SW480 (cell line): ENCODE measurements at regions not wholly inside any gene's neighbourhood (a gene's known extent, or its start where the extent isn't known, plus 50 kb on each side); places are given as distances from the start of the nearest gene placed in this dataset.

Experiments used
- DNase-seq: peaks from one replicate; pipeline ENCODE4 v3.0.0-alpha.2; 2016; ENCODE audit warnings: low spot score

DNA sequence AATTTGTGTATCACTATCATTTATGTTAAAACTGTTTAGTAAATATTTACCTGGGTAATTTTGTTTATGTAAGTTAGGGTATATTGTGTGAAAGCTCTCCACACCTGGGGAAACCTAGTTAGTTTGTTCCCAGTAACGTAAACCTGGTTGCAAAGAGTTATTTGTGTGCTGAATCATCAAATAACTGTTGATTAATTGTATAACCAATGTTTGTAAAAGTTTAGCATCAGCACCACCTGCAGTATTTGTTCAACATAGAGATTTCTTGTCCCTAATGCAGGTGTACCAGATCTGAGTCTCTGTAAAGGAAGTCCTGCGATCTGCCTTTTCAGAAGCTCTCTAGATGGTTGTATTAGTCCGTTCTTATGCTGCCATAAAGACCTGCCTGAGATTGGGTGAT lies 440.4 kb downstream of the COL12A1 start:
- no peak for DNase-seq

DNA sequence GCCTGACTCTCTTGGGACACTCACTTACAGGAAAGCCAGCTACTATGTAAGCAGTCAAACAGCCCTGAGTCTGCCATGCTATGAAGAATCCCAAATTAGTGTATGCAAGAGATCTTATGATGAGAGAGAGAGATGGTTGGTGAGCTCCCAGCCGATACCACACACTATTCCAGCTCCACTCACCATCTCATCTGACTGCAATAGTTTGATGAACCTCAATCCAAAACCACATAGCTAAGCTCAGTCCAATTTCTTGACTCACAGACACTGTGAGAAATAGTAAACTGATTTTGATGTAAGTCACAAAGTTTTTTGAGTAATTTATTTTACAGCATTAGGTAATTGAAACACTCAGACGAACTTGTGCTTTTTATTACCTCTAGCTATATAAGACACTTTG lies 441.4 kb downstream of the COL12A1 start:
- DNase-seq: no peak

DNA sequence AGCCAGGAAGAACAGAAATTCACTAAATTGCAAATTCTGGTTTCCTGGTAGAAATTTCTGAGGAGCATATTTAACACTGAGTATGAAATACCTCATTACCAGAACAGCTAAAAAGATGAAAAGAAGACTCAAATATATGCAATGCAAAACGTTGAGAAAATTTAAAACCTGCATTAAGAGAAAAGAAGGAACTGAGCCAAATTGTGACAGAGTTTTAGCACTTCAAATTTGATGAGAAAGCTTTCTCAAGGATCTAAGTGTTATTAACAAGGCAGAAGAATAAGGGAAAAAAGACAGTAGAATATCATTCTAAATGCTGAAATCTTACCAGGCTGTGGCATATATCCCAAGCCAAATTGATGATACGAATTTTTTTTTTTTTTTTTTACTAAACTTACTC lies 443.0 kb downstream of the COL12A1 start:
- DNase-seq: no peak

DNA sequence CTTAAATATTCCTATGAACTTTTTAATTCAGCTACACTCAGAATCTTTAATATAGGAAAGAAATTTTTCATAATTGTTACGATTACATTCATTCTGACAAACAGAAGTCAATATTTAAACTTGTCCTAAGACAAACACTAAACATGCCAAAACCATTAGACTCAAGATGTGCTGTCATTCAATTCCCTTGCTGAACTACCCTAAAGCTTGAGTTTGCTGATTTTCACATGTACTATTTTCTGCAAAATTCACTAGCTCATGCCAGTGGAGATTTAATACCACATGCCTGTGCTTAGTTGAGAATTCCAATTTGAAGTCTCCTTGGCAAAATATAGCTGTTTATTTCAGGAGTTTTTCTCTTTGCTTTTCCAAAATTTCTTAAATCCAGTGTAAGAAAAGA lies 448.0 kb downstream of the COL12A1 start:
- no peak for DNase-seq

DNA sequence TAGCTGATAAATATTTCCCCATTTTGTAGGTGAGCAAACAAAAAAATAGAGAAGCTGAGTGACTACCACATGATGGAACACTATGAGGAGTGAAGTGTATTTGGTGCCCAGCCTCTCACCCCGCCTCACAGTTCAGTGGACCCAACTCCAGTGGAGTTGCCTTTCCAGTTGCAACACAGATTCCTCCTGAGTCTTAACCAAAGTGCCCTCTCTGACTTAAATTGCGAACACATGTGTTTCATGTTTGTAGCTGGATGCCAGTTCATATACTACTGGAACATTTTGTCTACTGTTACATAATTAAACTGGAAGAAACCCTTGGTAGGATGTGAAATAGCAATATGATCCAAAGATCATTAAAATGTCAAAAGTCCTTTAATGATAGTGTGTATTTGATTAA lies 448.9 kb downstream of the COL12A1 start:
- no peak for DNase-seq

DNA sequence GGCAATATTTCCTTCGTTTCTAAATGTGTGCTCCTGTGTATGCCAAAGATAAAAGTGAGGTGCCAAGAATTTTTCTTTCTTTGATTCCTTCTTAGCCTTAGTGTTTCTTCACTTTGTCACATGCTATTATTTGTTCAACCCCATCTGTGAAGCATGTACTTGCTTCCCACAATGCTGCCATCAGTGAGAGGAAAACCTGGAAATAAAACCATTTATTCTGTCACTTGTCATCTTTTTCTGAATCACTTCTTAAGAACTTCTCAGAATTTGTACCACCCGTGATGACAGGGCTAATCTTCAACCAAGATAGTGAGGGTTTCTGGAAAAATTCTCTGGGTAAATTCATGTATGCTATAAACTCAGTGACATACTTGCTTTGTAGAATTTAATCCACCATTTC lies 450.1 kb downstream of the COL12A1 start:
- no peak for DNase-seq

DNA sequence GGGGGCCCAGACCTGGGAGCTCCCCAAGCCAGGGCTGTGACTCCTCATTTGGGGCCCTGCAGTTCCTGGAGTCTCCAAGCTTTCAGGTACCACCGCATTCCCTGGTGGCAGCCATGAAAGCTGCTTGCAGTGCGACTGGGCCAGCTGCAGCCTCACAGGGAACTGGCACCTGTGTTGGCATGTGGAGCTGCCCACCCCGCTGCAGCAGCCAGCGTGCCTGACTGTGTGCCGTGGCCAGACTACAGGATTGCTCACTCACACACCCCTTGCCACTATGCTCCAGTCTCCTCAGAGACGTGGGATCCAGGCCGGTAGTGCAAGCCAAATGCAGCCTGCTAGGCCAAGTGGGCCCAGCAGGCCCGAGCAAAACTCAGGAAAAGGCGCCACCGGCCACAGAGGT lies 450.7 kb downstream of the COL12A1 start:
- DNase-seq: no peak

DNA sequence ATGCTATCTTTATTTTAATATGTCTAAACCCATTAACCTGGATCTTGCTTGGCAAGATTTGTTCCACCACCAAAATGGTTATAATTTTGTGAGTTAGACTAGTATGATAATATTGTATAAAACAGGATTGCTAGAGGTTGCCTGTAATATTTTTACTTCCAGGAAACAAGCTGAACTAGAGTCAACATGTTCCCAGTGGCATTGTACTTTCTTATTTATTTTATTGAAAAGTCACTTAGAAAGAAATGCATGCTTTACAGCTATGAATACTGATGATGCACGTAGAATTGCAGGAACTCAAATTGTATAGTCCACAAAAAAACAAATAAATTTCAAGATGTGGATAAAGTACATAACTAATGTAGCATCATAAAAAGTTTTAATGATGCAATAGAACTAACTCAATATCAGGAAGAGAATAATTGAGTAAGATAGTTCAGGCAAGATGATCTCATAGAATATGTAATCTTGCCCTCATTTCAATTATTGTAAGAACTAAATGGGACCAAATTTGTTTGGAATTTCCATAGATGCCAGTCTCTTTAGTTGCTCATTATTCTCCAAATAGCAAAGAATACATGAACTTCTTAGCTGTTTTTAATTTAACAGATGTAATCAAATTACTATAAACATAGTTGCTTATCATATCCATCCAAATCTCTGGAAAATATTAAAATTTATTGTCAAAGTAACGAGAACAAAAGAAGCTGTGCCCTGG lies 451.8 kb downstream of the COL12A1 start:
- DNase-seq: no peak

DNA sequence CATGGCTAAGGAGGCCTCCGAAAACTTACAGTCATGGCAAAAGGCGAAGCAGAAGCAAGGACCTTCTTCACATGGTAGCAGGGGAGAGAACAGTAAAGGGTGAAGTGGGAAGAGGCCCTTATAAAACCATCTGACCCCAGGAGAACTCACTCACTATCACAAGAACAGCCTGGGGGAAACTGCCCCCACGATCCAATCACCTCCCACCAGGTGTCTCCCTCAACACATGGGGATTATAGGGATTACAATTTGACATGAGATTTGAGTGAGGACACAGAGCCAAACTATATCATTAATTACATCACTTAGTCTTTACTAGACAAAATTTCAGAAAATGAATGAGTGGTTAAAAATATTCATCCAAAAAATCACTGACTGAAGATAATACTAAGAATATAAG lies 453.6 kb downstream of the COL12A1 start:
- no peak for DNase-seq

DNA sequence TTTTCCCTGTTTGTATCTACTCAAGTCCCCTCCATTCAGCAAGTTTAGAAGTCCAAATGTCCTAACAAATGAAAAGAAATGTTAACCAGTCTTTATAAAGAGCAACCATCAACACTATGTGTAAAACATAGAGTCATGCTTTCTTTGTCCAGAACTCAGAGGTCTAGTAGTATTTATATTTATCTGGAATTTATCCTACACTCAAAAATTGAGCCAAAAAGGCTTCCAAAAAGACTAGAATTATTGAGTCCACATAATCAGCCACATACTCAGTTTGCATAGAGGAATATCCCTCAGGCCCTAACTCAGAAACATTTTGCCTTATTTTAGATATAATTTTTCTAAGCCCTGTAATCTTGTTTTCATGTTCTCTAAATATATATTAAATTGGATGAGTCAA lies 455.0 kb downstream of the COL12A1 start:
- DNase-seq: no peak

DNA sequence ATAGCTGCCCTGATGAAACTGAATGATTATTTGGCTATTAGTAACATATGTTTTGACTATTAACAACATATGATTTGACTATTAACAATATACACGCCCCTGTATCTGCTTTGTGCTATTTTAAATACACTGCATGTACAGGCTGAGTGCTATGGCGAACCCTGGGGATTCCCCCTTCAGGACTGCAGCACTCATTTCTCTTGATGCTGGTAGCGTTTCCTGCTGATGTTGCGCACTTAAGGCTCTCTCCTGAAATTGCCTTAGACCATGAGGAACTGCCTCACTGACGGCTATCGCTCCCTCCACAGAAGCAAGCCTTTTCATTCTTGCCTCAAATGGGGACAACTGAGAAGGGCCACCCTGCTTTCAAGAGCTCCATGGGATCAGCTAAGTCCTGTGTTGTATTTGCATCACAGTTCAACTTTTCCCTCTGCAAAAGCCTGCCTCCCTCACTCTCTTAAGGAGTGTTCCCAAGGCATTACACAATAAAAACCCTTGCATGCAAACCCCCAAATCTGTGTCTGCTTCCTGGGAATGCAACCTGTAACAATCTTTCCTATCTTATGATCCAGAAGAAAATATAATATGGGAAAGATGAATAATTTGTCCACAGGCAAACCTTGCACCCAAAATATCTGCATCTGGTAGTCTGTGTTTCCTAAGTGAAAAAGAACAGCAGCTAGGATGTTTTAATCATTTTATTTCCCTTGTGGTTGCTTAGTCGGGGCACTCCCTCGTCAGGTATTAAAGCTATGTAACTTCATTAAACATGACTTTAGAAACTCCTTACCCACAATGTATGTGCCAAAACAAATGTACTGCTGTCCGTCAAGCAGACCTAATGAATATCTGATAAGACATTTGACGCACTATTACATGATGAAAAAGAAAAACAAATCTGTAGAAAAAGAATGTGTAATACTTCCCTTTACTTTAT lies 456.4 kb downstream of the COL12A1 start:
- peak; percentile 57 for DNase-seq

DNA sequence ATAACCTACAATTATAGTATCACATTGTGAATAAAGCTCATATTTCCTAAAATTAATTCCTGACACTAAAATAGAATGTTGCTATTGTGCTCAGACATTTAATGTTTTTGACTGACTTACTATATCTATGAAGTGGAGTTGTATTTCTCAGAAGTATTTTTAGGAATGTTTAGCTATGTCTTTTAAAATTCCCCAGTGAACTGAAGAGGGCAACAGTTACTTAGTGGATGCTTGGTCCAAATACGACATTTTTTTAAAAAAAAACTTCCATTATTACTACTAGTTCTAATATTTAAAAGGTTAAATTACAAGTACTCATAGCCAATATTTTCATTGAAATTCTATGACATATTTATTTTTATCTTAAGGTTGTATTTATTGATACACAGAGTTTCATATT lies 460.2 kb downstream of the COL12A1 start:
- DNase-seq: no peak

DNA sequence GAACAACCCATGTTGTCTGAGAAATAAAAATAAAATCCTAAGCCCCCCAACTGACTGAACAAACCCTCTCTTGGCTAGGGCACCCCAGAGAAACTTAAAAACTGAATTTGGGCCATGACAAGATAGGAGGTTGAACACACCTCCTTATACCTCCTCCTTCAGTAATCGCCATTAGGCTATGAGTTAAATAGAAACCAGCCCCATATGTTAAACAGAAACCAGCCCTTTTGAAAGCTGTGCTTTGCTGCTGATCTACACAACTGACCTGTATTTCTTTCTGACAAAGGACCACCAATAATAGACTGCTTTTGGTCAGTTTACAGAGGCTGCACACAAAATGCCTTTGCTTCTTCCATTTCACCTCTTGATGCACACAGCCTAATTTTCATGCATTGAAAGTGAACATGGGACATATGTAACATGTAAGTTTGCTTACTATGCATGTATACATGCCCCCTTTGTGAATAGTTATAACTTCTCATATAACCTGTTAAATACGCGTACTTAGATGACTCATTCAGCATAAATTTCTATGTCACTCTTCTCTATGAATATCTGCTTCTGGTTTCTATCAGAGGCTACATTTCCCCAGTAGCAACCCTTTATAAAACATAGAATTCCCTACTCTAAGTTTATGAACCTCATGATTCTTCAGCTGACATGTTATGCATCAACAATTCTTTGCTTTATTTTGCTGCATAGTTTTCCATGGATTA lies 462.9 kb downstream of the COL12A1 start:
- DNase-seq: no peak

DNA sequence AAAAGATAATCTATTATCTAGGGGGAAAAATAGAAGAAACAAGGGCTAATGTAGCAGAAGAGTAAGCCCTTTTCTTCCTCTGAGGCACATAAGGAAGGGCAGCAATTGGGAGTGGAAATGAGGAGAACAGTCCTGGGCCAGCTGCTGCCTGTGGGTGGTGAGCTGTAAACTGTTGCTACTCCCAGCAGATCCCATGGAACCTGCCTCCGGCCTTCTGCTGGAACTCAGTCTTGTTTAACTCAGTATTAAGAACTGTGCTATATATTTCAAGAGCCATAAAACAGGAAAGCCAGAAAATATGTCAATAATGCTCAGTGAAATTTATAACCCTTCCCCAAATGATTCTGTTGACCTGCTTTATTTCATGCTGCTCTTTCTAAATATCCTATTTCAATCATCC lies 464.2 kb downstream of the COL12A1 start:
- DNase-seq: no peak

DNA sequence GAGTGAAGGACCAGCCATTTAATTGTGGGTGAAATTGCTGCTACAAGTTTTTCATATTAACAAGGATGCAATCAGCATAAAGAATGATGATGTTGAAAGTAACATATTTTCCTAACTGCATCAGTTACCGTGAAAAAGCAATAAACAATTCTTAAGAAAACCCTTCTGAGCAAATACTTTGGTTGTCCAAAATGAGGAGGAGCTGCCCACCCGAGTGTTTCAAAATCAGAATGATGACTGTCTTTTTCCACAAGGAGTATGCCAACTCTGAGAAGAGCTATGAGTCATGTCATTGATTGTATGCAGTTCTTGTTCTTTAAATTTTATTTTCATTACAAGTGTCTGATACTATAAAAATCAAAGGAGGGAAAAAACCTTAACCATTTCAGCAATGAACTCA lies 470.5 kb downstream of the COL12A1 start:
- no peak for DNase-seq

DNA sequence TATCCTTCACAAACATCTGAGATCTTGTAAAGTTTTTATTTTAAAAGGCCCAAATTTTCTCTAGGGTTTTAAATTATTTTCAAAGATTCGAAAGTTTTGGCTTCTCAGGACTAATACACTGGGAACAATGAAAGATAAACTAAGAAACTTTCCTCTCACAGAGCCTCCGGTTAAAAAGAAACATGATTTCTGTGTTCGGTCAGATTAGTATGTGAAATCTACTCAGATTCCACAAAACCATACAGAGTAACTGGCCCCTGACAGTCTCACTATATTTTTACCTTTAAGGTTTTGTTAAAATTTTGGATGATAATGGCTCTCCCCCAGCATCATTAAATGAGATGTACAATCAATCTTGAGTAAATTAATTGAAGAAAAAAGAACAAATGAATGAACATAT lies 471.0 kb downstream of the COL12A1 start:
- no peak for DNase-seq

DNA sequence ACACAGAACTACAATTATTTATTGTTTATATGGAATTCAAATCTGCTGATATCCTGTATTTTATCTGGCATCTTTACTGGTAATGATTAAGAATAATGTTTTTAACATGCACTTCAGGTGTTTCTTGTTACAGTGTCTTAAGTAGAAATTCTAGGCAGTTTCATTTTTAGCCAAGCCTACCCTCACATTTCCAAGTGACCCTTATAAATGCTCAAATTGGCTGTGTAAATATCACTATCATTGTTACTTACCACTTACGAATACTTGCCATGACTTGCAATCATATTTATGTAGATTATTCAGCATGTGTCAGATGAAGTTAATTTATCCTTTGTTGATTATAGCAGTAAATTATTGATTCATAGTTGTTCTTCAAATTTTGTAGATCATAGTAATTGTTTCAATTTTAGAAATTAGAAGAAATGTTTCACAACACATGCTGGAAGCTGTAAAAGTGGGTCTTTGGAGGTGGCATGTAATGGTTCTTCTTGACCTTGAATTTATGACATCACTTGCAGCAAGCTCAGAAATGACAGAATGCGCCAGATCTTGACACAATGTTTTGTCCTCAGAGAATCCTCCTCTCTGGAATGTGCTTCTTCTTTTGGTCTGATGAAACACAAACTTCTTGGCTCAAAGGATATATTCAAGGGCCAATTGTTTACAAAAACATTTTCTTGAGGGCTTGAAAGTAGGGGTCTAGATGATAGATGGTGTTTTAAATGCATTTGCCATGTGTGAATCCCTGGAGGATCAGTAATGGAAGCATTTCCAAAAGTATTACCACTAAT lies 471.8 kb downstream of the COL12A1 start:
- no peak for DNase-seq

DNA sequence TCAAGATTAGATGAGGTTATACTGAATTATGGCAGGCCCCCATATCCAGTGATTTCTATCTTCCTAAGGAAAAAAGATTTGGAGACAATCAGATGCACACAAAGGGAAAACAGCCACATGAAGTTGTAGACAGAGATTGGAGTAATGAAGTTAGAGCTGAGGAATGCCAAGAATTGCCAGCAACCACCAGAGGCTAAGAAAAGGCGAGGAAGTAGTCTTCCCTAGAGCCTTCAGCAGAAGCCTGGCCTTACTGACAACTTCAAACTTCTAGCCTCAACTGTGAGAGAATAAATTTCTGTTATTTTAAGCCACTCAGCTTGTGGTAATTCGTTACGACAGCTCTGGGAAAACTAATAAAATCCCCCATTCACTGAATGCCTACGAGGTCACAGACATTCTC lies 473.9 kb downstream of the COL12A1 start:
- DNase-seq: no peak

DNA sequence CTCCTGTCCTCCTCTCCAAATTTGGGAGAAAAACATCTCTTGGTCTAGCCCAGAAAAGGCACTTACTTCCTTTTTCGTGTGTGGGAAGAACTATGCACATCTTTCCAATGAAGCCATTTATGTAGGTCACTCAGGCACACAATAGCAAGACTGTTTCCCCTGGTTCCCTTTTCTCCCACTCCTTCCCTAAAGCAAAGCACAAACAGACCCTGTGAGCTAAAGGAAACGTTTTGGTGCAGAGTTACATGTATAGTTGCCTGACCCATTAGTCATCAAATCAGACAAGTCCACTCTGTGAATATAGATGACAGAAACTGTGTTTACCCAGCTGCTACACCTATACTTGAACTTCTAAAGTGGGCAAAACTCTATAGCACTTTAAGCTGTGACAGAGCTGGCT lies 474.6 kb downstream of the COL12A1 start:
- DNase-seq: no peak

DNA sequence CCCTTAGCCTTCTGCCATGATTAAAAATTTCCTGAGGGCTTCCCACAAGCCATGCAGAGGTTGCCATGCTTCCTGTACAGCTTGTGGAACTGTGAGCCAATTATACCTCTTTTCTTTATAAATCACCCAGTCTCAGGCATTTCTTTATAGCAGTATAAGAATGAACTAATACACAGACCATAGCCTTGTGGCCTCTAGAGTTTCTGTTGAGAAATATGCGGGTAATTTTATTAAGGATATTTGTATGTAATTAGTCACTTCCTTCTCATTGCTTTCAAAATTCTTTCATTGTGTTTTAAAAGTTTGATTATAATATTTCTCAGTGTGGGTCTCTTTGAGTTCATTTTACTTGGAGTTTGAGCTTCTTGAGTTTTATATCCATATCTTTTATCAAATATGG lies 484.9 kb downstream of the COL12A1 start:
- no peak for DNase-seq

DNA sequence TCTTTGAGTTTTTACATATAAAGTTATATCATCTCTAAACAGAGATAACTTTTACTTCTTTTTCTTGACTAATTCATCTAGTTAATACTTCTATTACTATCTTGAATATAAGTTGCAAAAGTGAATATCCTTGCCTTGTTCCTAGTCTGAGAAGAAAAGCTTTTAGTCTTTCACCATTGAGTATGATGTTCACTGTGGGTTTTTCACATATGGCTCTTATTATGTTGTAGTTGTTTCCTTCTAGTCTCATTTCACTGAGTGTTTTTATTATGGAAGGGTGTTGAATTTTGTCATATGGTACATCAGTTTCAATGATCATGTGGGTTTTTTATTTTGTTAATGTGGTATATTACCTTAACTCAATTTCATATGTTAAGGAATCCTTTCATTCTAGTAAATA lies 488.3 kb downstream of the COL12A1 start:
- DNase-seq: no peak
